Skeletal muscle cell (primary cell): ENCODE measurements at regions not wholly inside any gene's neighbourhood (a gene's known extent, or its start where the extent isn't known, plus 50 kb on each side); places are given as distances from the start of the nearest gene placed in this dataset.
"Not testable (repeated sequence)": the region's sequence is repeated elsewhere in the genome, so short reads cannot be mapped to it uniquely, and the experiment has no call there.

Experiments
- DNase-seq: peaks from one replicate; pipeline ENCODE4 v3.0.0-alpha.2; 2010; ENCODE audit warnings: low read depth
- H3K4me3 ChIP-seq: 2 replicates; pipeline ENCODE4 v1.5.1; 2011; ENCODE audit warnings: low read depth, mild to moderate bottlenecking, control low read depth, low read length, moderate library complexity

GRCh38 chr6:164791498-164791897, 517.9 kb downstream of the C6orf118 start:
- DNase-seq, result no peak
- H3K4me3 ChIP-seq, result no peak overlapping the region

- DNase-seq, result no peak
- no peak overlapping the region for H3K4me3 ChIP-seq
These were observed 545.6 kb downstream of the C6orf118 start for GRCh38 chr6:164763788-164764187.

GRCh38 chr6:164757451-164757850, 552.0 kb downstream of the C6orf118 start:
- no peak for DNase-seq
- no peak overlapping the region for H3K4me3 ChIP-seq

GRCh38 chr6:164756723-164757122, 552.7 kb downstream of the C6orf118 start:
- no peak overlapping the region for H3K4me3 ChIP-seq
- DNase-seq, result no peak

GRCh38 chr6:164756142-164756541, 553.3 kb downstream of the C6orf118 start:
- no peak overlapping the region for H3K4me3 ChIP-seq
- DNase-seq, result no peak

GRCh38 chr6:164753517-164753916, 555.9 kb downstream of the C6orf118 start:
- no peak overlapping the region for H3K4me3 ChIP-seq
- peak; percentile 49 for DNase-seq

- no peak overlapping the region for H3K4me3 ChIP-seq
- DNase-seq, result no peak
These were observed 558.0 kb downstream of the C6orf118 start for GRCh38 chr6:164751395-164751794.

- no peak overlapping the region for H3K4me3 ChIP-seq
These were observed 559.3 kb downstream of the C6orf118 start for GRCh38 chr6:164750128-164750527.

GRCh38 chr6:164749221-164750064, 560.0 kb downstream of the C6orf118 start:
- peak; percentile 70 for DNase-seq
- peak overlapping the region; percentile 0 for H3K4me3 ChIP-seq

More at GRCh38 chr6:164750128-164750527, 559.3 kb downstream of the C6orf118 start:
- DNase-seq, result no peak

- no peak for DNase-seq
- H3K4me3 ChIP-seq, result no peak overlapping the region
These were observed 565.1 kb downstream of the C6orf118 start for GRCh38 chr6:164744301-164744700.

- no peak overlapping the region for H3K4me3 ChIP-seq
- no peak for DNase-seq
These were observed 567.4 kb downstream of the C6orf118 start for GRCh38 chr6:164741938-164742451.

- not testable (repeated sequence) for H3K4me3 ChIP-seq
These were observed 573.3 kb downstream of the C6orf118 start for GRCh38 chr6:164736090-164736489.

GRCh38 chr6:164731539-164731938, 577.9 kb downstream of the C6orf118 start:
- H3K4me3 ChIP-seq, result no peak overlapping the region
- no peak for DNase-seq

More at GRCh38 chr6:164736090-164736489, 573.3 kb downstream of the C6orf118 start:
- DNase-seq, result not testable (repeated sequence)

- no peak for DNase-seq
- H3K4me3 ChIP-seq, result no peak overlapping the region
These were observed 587.9 kb downstream of the C6orf118 start for GRCh38 chr6:164721460-164721859.

- no peak for DNase-seq
- H3K4me3 ChIP-seq, result no peak overlapping the region
These were observed 608.9 kb downstream of the C6orf118 start for GRCh38 chr6:164700497-164700896.

- no peak for DNase-seq
- no peak overlapping the region for H3K4me3 ChIP-seq
These were observed 613.5 kb downstream of the C6orf118 start for GRCh38 chr6:164695896-164696295.

- no peak for DNase-seq
- H3K4me3 ChIP-seq, result no peak overlapping the region
These were observed 615.0 kb downstream of the C6orf118 start for GRCh38 chr6:164694386-164694785.

- H3K4me3 ChIP-seq, result no peak overlapping the region
- no peak for DNase-seq
These were observed 615.5 kb downstream of the C6orf118 start for GRCh38 chr6:164693944-164694343.

GRCh38 chr6:164692772-164693510, 616.5 kb downstream of the C6orf118 start:
- H3K4me3 ChIP-seq, result no peak overlapping the region
- DNase-seq, result no peak
